ENCODE measurements at regions not wholly inside any gene's neighbourhood (a gene's known extent, or its start where the extent isn't known, plus 50 kb on each side); places are given as distances from the start of the nearest gene placed in this dataset.

GRCh38 chr3:18778094-18778493, 353.0 kb upstream of the SATB1 start:
- TF ChIP-seq CTCF (IDR thresholded peaks at IDR 0.05), result no peak
- TF ChIP-seq POLR2AphosphoS5 (IDR thresholded peaks at IDR 0.05), result no peak
- TF ChIP-seq POLR2A (IDR thresholded peaks at IDR 0.05), result no peak
- TF ChIP-seq EP300 (IDR thresholded peaks at IDR 0.05), result no peak

Measured in suprapubic skin (tissue), 4 donors.